ENCODE measurements at regions not wholly inside any gene's neighbourhood (a gene's known extent, or its start where the extent isn't known, plus 50 kb on each side); places are given as distances from the start of the nearest gene placed in this dataset.

DNA sequence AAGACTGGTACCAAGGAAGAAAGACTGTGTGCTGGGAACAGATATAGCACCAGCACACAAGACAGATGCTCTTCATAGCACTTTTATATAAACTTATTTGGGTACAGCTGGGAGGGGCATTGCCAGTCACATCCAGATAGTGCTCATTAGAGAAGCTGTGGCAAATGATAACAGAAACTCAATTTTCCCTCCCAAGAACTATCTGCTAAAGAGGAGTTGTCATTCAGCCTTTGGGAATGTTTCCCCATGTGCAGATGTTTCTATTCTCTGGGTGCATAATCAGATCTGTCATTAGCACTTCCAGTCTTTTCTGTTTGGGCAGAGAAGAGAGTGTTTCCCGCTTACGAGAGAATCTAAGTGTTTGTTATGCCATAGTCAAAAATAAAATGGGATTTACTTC lies 714.9 kb upstream of the MDGA2 start:
- TF ChIP-seq SP1 (IDR thresholded peaks at IDR 0.05) (no peak), EGR1 (IDR thresholded peaks at IDR 0.05; ENCODE audit: low read depth in 2 of 2) (no peak), YY1 (IDR thresholded peaks at IDR 0.05) (no peak), FOXA2 (IDR thresholded peaks at IDR 0.05) (no peak), FOXA1 (IDR thresholded peaks at IDR 0.05) (no peak), RAD21 (IDR thresholded peaks at IDR 0.05) (no peak), ZBTB33 (IDR thresholded peaks at IDR 0.05) (no peak)
- TF ChIP-seq, protein P1, sequence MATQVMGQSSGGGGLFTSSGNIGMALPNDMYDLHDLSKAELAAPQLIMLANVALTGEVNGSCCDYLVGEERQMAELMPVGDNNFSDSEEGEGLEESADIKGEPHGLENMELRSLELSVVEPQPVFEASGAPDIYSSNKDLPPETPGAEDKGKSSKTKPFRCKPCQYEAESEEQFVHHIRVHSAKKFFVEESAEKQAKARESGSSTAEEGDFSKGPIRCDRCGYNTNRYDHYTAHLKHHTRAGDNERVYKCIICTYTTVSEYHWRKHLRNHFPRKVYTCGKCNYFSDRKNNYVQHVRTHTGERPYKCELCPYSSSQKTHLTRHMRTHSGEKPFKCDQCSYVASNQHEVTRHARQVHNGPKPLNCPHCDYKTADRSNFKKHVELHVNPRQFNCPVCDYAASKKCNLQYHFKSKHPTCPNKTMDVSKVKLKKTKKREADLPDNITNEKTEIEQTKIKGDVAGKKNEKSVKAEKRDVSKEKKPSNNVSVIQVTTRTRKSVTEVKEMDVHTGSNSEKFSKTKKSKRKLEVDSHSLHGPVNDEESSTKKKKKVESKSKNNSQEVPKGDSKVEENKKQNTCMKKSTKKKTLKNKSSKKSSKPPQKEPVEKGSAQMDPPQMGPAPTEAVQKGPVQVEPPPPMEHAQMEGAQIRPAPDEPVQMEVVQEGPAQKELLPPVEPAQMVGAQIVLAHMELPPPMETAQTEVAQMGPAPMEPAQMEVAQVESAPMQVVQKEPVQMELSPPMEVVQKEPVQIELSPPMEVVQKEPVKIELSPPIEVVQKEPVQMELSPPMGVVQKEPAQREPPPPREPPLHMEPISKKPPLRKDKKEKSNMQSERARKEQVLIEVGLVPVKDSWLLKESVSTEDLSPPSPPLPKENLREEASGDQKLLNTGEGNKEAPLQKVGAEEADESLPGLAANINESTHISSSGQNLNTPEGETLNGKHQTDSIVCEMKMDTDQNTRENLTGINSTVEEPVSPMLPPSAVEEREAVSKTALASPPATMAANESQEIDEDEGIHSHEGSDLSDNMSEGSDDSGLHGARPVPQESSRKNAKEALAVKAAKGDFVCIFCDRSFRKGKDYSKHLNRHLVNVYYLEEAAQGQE (IDR thresholded peaks at IDR 0.05): no peak
- TF ChIP-seq, protein P2, sequence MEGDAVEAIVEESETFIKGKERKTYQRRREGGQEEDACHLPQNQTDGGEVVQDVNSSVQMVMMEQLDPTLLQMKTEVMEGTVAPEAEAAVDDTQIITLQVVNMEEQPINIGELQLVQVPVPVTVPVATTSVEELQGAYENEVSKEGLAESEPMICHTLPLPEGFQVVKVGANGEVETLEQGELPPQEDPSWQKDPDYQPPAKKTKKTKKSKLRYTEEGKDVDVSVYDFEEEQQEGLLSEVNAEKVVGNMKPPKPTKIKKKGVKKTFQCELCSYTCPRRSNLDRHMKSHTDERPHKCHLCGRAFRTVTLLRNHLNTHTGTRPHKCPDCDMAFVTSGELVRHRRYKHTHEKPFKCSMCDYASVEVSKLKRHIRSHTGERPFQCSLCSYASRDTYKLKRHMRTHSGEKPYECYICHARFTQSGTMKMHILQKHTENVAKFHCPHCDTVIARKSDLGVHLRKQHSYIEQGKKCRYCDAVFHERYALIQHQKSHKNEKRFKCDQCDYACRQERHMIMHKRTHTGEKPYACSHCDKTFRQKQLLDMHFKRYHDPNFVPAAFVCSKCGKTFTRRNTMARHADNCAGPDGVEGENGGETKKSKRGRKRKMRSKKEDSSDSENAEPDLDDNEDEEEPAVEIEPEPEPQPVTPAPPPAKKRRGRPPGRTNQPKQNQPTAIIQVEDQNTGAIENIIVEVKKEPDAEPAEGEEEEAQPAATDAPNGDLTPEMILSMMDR (IDR thresholded peaks at IDR 0.05; ENCODE audit: low read depth, low read length, missing input control): no peak
- TF ChIP-seq, protein P3, sequence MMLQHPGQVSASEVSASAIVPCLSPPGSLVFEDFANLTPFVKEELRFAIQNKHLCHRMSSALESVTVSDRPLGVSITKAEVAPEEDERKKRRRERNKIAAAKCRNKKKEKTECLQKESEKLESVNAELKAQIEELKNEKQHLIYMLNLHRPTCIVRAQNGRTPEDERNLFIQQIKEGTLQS (IDR thresholded peaks at IDR 0.05): no peak
- H3K4me3 ChIP-seq (ENCODE audit: low read depth in 1 of 3, low read length in 3 of 3): no peak overlapping the region

GRCh38 chr14:48384821-48385220 lies 709.4 kb upstream of the MDGA2 start:
- TF ChIP-seq, protein P2 (IDR thresholded peaks at IDR 0.05; ENCODE audit: low read depth, low read length, missing input control): no peak
- TF ChIP-seq FOXA1 (IDR thresholded peaks at IDR 0.05): no peak
- no peak for TF ChIP-seq FOXA2 (IDR thresholded peaks at IDR 0.05)
- TF ChIP-seq TAF1 (conservative IDR thresholded peaks at IDR 0.05): no peak
- no peak for TF ChIP-seq ZBTB33 (IDR thresholded peaks at IDR 0.05)
- no peak for TF ChIP-seq HNF4G (IDR thresholded peaks at IDR 0.05)
- no peak for TF ChIP-seq SP1 (IDR thresholded peaks at IDR 0.05)
- TF ChIP-seq JUND (IDR thresholded peaks at IDR 0.05): no peak
- TF ChIP-seq, protein P1 (IDR thresholded peaks at IDR 0.05): no peak
- no peaks in the 10 kb centered on the region for H3K4me1 ChIP-seq (ENCODE audit: control insufficient read depth in 4 of 4, insufficient read depth in 4 of 4, low read length in 3 of 4)
- WGBS: 59% methylated on average over 1 of the region's 1 CpG
- H3K27me3 ChIP-seq (ENCODE audit: control insufficient read depth in 4 of 4, insufficient read depth in 4 of 4, low read length in 3 of 4): no peaks in the 10 kb centered on the region
- no peaks in the 10 kb centered on the region for H3K36me3 ChIP-seq (ENCODE audit: control insufficient read depth in 4 of 4, insufficient read depth in 3 of 4, low read depth in 1 of 4, low read length in 3 of 4)
- H3K27ac ChIP-seq (ENCODE audit: low read depth in 1 of 2, low read length in 2 of 2): no peak overlapping the region
- DNase-seq (ENCODE audit: low spot score): no peak
- H3K9ac ChIP-seq (ENCODE audit: low read depth in 1 of 2, low read length in 2 of 2): no peak overlapping the region
- no peak overlapping the region for H3K4me3 ChIP-seq (ENCODE audit: low read depth in 1 of 3, low read length in 3 of 3)
- no peaks in the 10 kb centered on the region for H3K9me3 ChIP-seq (ENCODE audit: control insufficient read depth in 4 of 4, low read length in 3 of 4)

More for the DNA sequence above, 714.9 kb upstream of the MDGA2 start:
- 84% methylated on average over 2 of the region's 2 CpGs for WGBS
- no peak overlapping the region for H3K27ac ChIP-seq (ENCODE audit: low read depth in 1 of 2, low read length in 2 of 2)
- no peaks in the 10 kb centered on the region for H3K4me1 ChIP-seq (ENCODE audit: control insufficient read depth in 4 of 4, insufficient read depth in 4 of 4, low read length in 3 of 4)
- H3K9ac ChIP-seq (ENCODE audit: low read depth in 1 of 2, low read length in 2 of 2): no peak overlapping the region
- no peaks in the 10 kb centered on the region for H3K9me3 ChIP-seq (ENCODE audit: control insufficient read depth in 4 of 4, low read length in 3 of 4)
- H3K36me3 ChIP-seq (ENCODE audit: control insufficient read depth in 4 of 4, insufficient read depth in 3 of 4, low read depth in 1 of 4, low read length in 3 of 4): no peaks in the 10 kb centered on the region
- no peak for DNase-seq (ENCODE audit: low spot score)
- no peaks in the 10 kb centered on the region for H3K27me3 ChIP-seq (ENCODE audit: control insufficient read depth in 4 of 4, insufficient read depth in 4 of 4, low read length in 3 of 4)
